Psoas muscle (tissue), 7 donors: ENCODE measurements at regions not wholly inside any gene's neighbourhood (a gene's known extent, or its start where the extent isn't known, plus 50 kb on each side); places are given as distances from the start of the nearest gene placed in this dataset.

ENCODE experiments used
- ATAC-seq, 4 donors: fragments of 200-7000 bp; cut with Tn5 transposase; one replicate each; pipeline ENCODE4 v1.9.1; 2020; ENCODE audit warnings: moderate library complexity in 3 of 4, mild to moderate bottlenecking in 2 of 4
- DNase-seq, 2 donors: peaks; one replicate each; pipeline ENCODE4 v3.0.0-alpha.2; 2020
- H3K27ac ChIP-seq: fragments of 200-600 bp; one replicate; pipeline ENCODE4 v1.8.0; 2022
- H3K27me3 ChIP-seq, 3 donors: fragments of 200-600 bp in 1 of 3; one replicate each; pipeline versions ENCODE4 v1.6.1 to v1.8.0; 2013 to 2022; ENCODE audit warnings: low read length in 2 of 3, mild to moderate bottlenecking in 2 of 3, moderate library complexity in 1 of 3; ENCODE audit not compliant: insufficient read depth in 3 of 3
- H3K36me3 ChIP-seq, 2 donors: fragments of 200-600 bp in 1 of 2; one replicate each; pipeline versions ENCODE4 v1.6.1 to v1.8.0; 2013 to 2022; ENCODE audit warnings: low read depth in 1 of 2, mild to moderate bottlenecking in 1 of 2, moderate library complexity in 1 of 2; ENCODE audit not compliant: insufficient read depth in 1 of 2
- H3K4me1 ChIP-seq: fragments of 200-600 bp; one replicate; pipeline ENCODE4 v1.8.0; 2022
- H3K4me3 ChIP-seq: fragments of 200-600 bp; one replicate; pipeline ENCODE4 v1.8.0; 2022; ENCODE audit warnings: mild to moderate bottlenecking
- H3K9me3 ChIP-seq: fragments of 200-600 bp; one replicate; pipeline ENCODE4 v1.8.0; 2022
- CTCF ChIP-seq: fragments of 200-600 bp; IDR thresholded peaks from one replicate; pipeline ENCODE4 v1.8.0; 2022; ENCODE audit warnings: antibody characterized with exemption
- WGBS, 3 donors: extraction: QIAGEN DNeasy Blood & Tissue Kit; methylation state at CpG; one replicate each; pipeline versions ENCODE4 v1.1.6 to v1.1.7; 2013; 5-methylcytosine and 5-hydroxymethylcytosine counted together
- intact Hi-C, 2 donors: fragments of 100-400 bp; cut with DNase I; formaldehyde crosslinking; loops; one replicate each; pipeline versions ENCODE4 v1.11.0 to v1.14.2; 2022
- donor health status: healthy with polysubstance abuse.
- donor health status: DM: no; HTN: no; CAD: no; lungs with moderate emphysema.
- donor health status: Bipolar disorder and iron deficiency.
- donor health status: healthy.
- donor health status: DM: yes; HTN: yes; CAD: no.
- donor health status: DM: no; HTN: no; CAD: no.
- donor health status: DM: yes; HTN: yes; CAD: no.

DNA sequence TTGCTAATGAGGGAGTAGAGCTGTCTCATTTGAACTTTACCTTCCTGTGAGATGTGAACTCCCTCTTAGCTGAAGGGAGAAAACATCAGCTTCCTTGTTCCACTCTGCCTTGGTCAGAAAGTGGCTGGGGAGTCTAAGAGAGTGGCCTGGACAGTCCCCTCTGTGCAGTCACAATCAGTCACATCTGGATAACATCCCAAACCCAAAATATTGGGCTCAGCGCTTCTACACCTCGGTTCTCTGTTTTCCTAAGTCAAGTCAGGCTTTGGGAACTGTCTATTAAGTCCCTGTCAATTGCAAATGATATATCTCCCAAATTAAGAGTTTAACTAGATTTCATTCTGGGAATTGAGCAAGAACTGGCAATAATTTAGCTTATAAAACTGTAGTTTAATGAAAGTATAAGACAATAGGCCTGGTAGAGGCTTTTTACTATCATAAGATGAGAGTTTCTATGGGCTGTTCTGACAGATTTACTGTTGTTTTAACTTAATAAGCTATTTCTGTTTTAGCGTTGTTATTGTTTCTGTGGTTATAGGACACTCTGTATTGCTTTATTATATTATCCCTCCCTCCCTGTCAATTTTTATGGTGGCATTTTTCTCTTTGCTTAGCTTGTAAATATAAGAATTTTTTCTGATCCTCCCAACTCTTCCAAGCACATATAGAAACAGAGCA is 135.1 kb upstream of the LHCGR start:
- Histone ChIP-seq H3K27ac (no peak overlapping the region), H3K4me3 (no peak overlapping the region), H3K36me3 (no peaks in the 10 kb centered on the region), H3K4me1 (no peaks in the 10 kb centered on the region), H3K27me3 (no peaks in the 10 kb centered on the region), H3K9me3 (no peaks in the 10 kb centered on the region)
- no peak for ATAC-seq
- 70 to 91% (median 89%) methylated on average over 3 of the region's 3 CpGs for WGBS, 3 donors
- intact Hi-C loops = no loop called here
- no peak for DNase-seq
- no peak for TF ChIP-seq CTCF

DNA sequence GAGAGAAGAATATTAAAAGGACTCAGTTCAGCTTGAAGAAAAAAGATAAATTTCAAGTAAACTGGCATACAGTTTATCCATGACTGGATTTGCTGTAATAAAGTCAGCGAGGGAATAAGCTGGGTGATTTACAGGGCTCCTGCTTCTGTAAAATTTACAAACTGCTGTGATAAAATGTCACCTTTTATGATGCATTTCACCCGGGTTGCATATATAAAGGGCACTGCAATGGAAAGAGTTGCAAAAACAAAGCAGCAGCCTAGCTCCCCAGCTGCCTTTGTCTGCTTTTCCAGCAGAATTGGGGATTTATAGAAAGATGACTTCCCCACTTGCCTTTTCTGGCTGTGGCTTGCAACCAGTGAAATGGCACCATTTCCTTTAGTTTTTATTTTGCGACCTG is 132.5 kb upstream of the LHCGR start:
- DNase-seq (no peak), ATAC-seq (no peak)
- 28 to 37% (median 30%) methylated on average over 3 of the region's 3 CpGs for WGBS, 3 donors

DNA sequence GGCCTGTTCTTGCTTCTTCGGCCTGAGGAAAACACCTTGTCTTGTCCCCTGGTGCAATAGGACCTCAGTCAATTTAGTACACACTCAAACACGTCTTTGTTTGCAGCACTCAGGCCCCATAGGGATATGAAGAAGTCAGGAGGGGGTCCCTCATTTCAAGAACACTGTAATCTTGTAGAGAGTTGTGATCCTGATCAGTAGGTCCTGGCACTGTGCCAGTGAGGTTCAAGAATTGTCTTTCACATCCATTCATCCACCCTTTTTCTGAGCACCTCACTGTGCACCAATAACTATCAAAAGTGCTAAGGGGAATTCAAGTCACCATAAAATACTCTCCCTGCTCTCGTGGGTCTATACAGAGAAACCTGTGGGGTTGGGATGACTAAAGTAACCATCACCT is 131.4 kb upstream of the LHCGR start:
- WGBS, 3 donors = 78 to 84% (median 81%) methylated on average over 3 of the region's 3 CpGs
- ATAC-seq = no peak

More for the DNA sequence above, 132.5 kb upstream of the LHCGR start:
- H3K4me3 ChIP-seq = no peak overlapping the region
- no peaks in the 10 kb centered on the region for H3K27me3 ChIP-seq
- intact Hi-C loops = no loop called here
- H3K4me1 ChIP-seq = no peaks in the 10 kb centered on the region
- no peak overlapping the region for H3K27ac ChIP-seq
- TF ChIP-seq CTCF = no peak
- no peaks in the 10 kb centered on the region for H3K36me3 ChIP-seq
- H3K9me3 ChIP-seq = no peaks in the 10 kb centered on the region

GRCh38 chr2:48885841-48886240 is 130.3 kb upstream of the LHCGR start:
- Histone ChIP-seq H3K36me3 (no peaks in the 10 kb centered on the region), H3K4me1 (no peaks in the 10 kb centered on the region), H3K27me3 (no peaks in the 10 kb centered on the region), H3K9me3 (no peaks in the 10 kb centered on the region), H3K27ac (no peak overlapping the region), H3K4me3 (no peak overlapping the region)
- 91 to 100% (median 92%) methylated on average over 1 of the region's 1 CpG for WGBS, 3 donors
- no peak for ATAC-seq
- intact Hi-C loops = no loop called here
- no peak for DNase-seq
- no peak for TF ChIP-seq CTCF

More for the DNA sequence above, 131.4 kb upstream of the LHCGR start:
- Histone ChIP-seq H3K27ac (no peak overlapping the region), H3K27me3 (no peaks in the 10 kb centered on the region), H3K4me3 (no peak overlapping the region), H3K9me3 (no peaks in the 10 kb centered on the region), H3K4me1 (no peaks in the 10 kb centered on the region), H3K36me3 (no peaks in the 10 kb centered on the region)
- TF ChIP-seq CTCF = no peak
- intact Hi-C loops = no loop called here
- no peak for DNase-seq

DNA sequence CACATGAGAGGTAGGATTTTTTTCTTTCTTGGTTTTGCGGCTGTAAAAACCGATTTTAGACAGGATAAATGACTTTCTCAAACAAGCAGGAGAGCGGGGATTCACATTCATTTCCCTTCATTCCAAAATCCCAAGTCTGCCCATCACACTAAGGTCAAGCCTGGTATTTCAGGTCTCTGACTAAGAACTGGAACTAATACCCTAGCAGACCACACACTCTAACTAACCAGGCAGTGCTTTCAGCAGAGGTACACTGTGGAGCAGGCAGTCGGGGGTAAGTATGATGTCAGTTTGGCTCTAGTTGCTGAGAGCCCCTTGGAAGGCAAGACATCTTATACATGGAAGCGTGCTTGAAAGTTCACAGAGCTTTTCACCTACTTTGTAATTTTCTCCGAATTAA is 128.1 kb upstream of the LHCGR start:
- Histone ChIP-seq H3K9me3 (no peaks in the 10 kb centered on the region), H3K27ac (no peak overlapping the region), H3K27me3 (no peaks in the 10 kb centered on the region), H3K4me1 (no peaks in the 10 kb centered on the region), H3K36me3 (no peaks in the 10 kb centered on the region), H3K4me3 (no peak overlapping the region)
- no peak for TF ChIP-seq CTCF
- WGBS, 3 donors = 61 to 75% (median 64%) methylated on average over 6 of the region's 6 CpGs
- DNase-seq = no peak
- intact Hi-C loops = no loop called here
- no peak for ATAC-seq
